Stimulated activated CD8-positive, alpha-beta memory T cell treated with anti-CD3 and anti-CD28 coated beads, Interleukin-2, amount 100 ng/mL, for 48 hours (primary cell): ENCODE measurements at regions not wholly inside any gene's neighbourhood (a gene's known extent, or its start where the extent isn't known, plus 50 kb on each side); places are given as distances from the start of the nearest gene placed in this dataset.
"Not testable (repeated sequence)": the region's sequence is repeated elsewhere in the genome, so short reads cannot be mapped to it uniquely, and the experiment has no call there.

Source experiments
- DNase-seq, 2 donors: peaks; one replicate each; pipeline ENCODE4 v3.0.0-alpha.2; 2020; ENCODE audit warnings: low read depth in 2 of 2

- no peak for DNase-seq
Observed at GRCh38 chr1:234821840-234822239, 211.9 kb upstream of the IRF2BP2 start.

GRCh38 chr1:234820597-234820996, 210.6 kb upstream of the IRF2BP2 start:
- DNase-seq: no peak

- not testable (repeated sequence) for DNase-seq
Observed at GRCh38 chr1:234819845-234820244, 209.9 kb upstream of the IRF2BP2 start.

- DNase-seq: not testable (repeated sequence)
Observed at GRCh38 chr1:234818040-234818387, 208.0 kb upstream of the IRF2BP2 start.

DNA sequence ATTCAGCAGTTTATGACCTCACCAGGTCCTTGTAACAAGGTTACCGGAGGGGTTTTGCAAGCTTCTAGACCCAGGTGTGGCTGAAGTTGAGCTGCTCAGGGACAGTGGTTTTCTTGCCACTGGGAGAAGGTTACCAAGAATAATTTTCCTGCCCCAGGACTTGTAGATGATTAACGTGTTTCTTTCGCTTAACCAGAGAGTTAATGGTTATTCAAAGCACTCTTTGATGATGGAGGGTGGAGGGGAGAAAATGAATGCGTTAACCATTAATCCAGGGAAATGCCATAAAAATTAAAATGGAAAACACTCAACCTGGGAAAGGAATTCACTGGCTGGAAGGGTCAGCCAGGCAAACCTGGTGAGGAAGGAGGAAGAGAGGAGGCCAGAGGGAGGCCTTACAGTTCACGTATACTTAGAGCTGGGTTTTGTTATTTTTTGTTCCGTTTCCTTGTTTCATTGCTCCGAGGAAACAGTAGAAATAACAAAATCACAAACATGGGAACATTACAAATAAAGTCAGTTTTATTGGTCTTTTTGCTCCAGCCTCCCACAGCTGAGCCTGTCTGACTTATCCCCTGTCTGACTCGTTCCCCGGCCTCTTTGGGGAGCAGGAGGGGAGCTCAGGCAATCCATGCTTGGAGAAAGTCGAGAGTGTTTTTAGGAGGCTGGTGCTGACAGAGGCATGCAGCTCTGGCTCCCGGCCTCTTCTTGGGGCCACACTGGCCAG, 207.5 kb upstream of the IRF2BP2 start:
- DNase-seq: not testable (repeated sequence)

DNA sequence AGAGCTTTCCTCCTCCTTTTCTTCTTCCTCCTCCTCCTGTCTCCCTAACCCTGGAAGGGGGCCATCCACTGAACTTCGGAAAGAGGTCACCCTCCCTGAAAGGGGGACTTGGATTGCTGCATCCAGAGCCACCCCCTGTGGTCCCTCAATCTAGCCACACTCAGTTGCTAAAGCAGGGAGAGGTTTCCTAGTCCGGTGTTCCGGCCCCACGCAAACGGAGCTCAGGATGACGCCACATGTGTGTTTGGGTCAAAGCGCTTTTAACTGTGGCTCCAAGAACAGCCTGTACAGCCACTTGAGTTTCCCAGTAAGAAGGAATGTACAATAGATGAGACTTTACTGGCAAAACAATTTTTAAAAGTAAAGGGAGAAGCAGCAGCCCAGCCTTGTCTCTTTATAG, 206.9 kb upstream of the IRF2BP2 start:
- not testable (repeated sequence) for DNase-seq

GRCh38 chr1:234816186-234816851, 206.3 kb upstream of the IRF2BP2 start:
- not testable (repeated sequence) for DNase-seq

- not testable (repeated sequence) for DNase-seq
Observed at GRCh38 chr1:234815295-234815815, 205.4 kb upstream of the IRF2BP2 start.

GRCh38 chr1:234814235-234814634, 204.3 kb upstream of the IRF2BP2 start:
- not testable (repeated sequence) for DNase-seq

DNA sequence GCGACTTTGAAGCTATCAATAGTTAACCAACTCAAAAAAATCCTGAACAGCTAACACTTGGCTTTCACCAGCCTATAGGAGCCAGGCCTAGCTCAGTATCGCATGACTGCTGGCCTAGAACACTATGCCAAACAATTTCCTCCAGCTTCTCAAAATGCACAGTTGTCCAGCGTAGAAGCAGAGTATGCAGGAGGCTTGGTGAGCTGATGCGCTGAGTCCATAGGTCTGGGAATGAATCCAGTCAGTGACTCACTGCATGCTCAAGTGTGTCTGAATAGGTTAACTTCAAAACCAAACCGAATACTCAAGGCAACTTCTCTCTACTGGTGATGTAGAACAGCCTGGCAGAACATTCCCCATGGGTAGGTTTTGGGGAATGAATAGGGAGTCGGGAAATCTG, 201.8 kb upstream of the IRF2BP2 start:
- not testable (repeated sequence) for DNase-seq

- DNase-seq: not testable (repeated sequence)
Observed at GRCh38 chr1:234810726-234811125, 200.7 kb upstream of the IRF2BP2 start.

GRCh38 chr1:234809854-234810245, 199.9 kb upstream of the IRF2BP2 start:
- not testable (repeated sequence) for DNase-seq

DNA sequence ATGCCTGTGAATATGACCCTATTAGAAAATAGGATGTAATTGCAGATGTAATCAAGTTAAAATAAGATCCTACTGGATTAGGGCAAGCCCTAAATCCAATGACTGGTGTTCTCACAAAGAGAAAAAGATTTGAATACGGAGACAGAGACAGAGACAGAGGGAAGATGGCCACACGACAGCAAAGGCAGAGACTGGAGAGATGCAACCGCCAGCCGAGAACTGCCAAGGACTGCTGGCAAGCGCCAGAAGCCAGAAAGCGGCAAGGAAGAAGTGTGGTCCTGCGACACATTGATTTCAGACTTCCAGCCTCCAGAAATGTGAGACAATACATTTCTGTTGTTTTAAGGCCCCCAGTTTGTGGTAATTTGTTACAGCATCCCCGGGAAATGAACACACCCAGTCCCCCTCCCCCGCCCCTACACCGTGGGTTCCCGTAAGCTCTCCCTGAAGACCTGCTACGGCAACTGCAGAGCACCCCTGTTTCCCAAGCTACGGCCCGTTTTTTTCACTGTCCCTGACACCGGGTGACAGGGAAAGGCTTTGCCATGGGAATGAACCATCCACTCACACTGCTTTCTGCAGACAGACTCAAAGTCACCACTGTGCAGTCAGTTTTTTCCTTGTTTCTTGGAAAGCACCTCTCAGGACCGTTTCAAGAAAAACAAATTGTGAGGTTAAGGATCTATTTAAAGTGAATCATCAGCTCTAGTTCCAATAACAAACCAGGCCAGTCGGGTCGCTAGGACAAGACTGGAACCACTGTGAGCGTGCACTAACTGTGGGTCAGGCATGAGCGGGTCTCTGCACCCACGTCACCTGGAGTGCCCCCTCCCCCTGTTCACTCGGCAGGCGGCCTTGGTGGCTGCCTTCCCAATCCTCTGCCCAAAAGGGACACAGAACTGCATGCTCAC, 199.2 kb upstream of the IRF2BP2 start:
- DNase-seq: not testable (repeated sequence)

DNA sequence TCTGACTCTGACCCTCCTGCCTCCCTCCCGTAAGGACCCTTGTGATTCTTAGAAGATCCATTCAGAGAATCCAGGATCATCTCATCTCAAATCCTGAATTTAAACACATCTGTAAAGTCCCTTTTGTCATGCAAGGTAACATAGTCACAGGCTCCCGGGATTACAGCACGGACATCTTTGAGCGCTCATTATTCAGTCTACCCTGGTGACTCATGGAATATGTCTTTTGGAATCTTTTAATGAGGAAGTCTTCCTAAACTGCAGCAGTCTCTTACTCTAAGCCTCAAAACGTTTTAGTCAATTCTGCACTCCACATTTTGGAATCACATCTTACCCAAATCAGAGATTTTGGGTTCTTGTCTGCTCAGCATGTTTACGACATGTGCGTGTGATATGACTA, 198.5 kb upstream of the IRF2BP2 start:
- not testable (repeated sequence) for DNase-seq

- not testable (repeated sequence) for DNase-seq
Observed at GRCh38 chr1:234807705-234808104, 197.7 kb upstream of the IRF2BP2 start.

GRCh38 chr1:234802586-234802985, 192.6 kb upstream of the IRF2BP2 start:
- DNase-seq: not testable (repeated sequence)

- not testable (repeated sequence) for DNase-seq
Observed at GRCh38 chr1:234801636-234802035, 191.7 kb upstream of the IRF2BP2 start.

GRCh38 chr1:234801147-234801546, 191.2 kb upstream of the IRF2BP2 start:
- not testable (repeated sequence) for DNase-seq

GRCh38 chr1:234800563-234800962, 190.6 kb upstream of the IRF2BP2 start:
- DNase-seq: not testable (repeated sequence)

GRCh38 chr1:234799021-234799689, 189.2 kb upstream of the IRF2BP2 start:
- DNase-seq: not testable (repeated sequence)

DNA sequence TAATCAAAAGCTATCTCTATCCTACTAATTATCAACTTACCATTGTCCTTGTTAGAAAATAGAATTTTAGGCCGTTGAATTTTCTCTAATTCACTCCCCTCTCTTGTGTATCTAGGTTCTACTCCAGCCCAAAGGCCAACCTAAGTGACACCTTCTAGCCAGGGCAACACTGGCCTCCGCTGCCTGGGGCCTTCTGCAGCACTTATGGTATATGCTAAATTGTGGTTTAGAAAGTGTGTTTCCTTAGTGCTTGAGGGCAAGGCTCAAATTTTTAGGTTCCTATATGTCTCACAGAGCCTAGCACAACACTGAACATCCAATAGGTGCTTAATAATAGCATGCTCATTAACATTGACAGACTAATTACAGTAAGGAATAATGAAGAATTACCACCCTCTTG, 187.2 kb upstream of the IRF2BP2 start:
- DNase-seq: not testable (repeated sequence)
